Liver (tissue), 3 donors: ENCODE measurements at regions not wholly inside any gene's neighbourhood (a gene's known extent, or its start where the extent isn't known, plus 50 kb on each side); places are given as distances from the start of the nearest gene placed in this dataset.

ENCODE experiments used
- EGR1 ChIP-seq, 2 donors: IDR thresholded peaks; 2 replicates each; pipeline ENCODE4 v1.6.1; 2016 to 2018; ENCODE audit warnings: antibody characterized with exemption in 2 of 2, low read depth in 2 of 2
- FOXA1 ChIP-seq: IDR thresholded peaks from 2 replicates; pipeline ENCODE4 v1.6.1; 2016; ENCODE audit warnings: antibody characterized with exemption
- JUND ChIP-seq, 2 donors: IDR thresholded peaks; 2 replicates each; pipeline ENCODE4 v1.6.1; 2016; ENCODE audit warnings: antibody characterized with exemption in 2 of 2
- MAX ChIP-seq: IDR thresholded peaks from 2 replicates; pipeline ENCODE4 v1.6.1; 2016; ENCODE audit warnings: antibody characterized with exemption
- TAF1 ChIP-seq: conservative IDR thresholded peaks from 2 replicates; pipeline ENCODE4 v1.6.1; 2016; ENCODE audit warnings: antibody characterized with exemption, mild to moderate bottlenecking
- YY1 ChIP-seq: IDR thresholded peaks from 2 replicates; pipeline ENCODE4 v1.6.1; 2016; ENCODE audit warnings: antibody characterized with exemption, mild to moderate bottlenecking
- TF ChIP-seq, protein P1 (sequence below): fragments of 150-350 bp; IDR thresholded peaks from 2 replicates; pipeline ENCODE4 v1.5.1; 2017; ENCODE audit warnings: improper control_type of control experiment, low read depth, low read length; ENCODE audit not compliant: missing input control
- donor health status: healthy.
- donor health status: healthy.

GRCh38 chr3:159620281-159620680 is 368.4 kb upstream of the IL12A start:
- TF ChIP-seq, protein P1, sequence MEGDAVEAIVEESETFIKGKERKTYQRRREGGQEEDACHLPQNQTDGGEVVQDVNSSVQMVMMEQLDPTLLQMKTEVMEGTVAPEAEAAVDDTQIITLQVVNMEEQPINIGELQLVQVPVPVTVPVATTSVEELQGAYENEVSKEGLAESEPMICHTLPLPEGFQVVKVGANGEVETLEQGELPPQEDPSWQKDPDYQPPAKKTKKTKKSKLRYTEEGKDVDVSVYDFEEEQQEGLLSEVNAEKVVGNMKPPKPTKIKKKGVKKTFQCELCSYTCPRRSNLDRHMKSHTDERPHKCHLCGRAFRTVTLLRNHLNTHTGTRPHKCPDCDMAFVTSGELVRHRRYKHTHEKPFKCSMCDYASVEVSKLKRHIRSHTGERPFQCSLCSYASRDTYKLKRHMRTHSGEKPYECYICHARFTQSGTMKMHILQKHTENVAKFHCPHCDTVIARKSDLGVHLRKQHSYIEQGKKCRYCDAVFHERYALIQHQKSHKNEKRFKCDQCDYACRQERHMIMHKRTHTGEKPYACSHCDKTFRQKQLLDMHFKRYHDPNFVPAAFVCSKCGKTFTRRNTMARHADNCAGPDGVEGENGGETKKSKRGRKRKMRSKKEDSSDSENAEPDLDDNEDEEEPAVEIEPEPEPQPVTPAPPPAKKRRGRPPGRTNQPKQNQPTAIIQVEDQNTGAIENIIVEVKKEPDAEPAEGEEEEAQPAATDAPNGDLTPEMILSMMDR, result no peak
- TF ChIP-seq FOXA1 (no peak), JUND (IDR thresholded peaks at IDR 0.05) (no peak), TAF1 (no peak), EGR1 (IDR thresholded peaks at IDR 0.05; ENCODE audit: low read depth in 2 of 2) (no peak), YY1 (no peak), MAX (no peak)
